Liver (tissue), 8 donors: ENCODE measurements at regions not wholly inside any gene's neighbourhood (a gene's known extent, or its start where the extent isn't known, plus 50 kb on each side); places are given as distances from the start of the nearest gene placed in this dataset.

ENCODE experiments used
- DNase-seq: peaks from one replicate; pipeline ENCODE4 v3.0.0-alpha.2; 2017; ENCODE audit warnings: low spot score
- H3K27ac ChIP-seq, 2 donors: one replicate each; pipeline ENCODE4 v1.7.0; 2013; ENCODE audit warnings: inconsistent platforms in 2 of 2, low read length in 2 of 2, control low read depth in 1 of 2, low read depth in 1 of 2, mild to moderate bottlenecking in 1 of 2
- H3K27me3 ChIP-seq, 4 donors: one replicate each; pipeline versions ENCODE4 v1.6.1 to v1.7.0; 2013; ENCODE audit warnings: low read length in 3 of 4, inconsistent platforms in 1 of 4, mild to moderate bottlenecking in 1 of 4, moderate library complexity in 1 of 4; ENCODE audit not compliant: control insufficient read depth in 4 of 4, insufficient read depth in 4 of 4
- H3K36me3 ChIP-seq, 4 donors: one replicate each; pipeline versions ENCODE4 v1.6.1 to v1.7.0; 2013; ENCODE audit warnings: low read length in 3 of 4, mild to moderate bottlenecking in 3 of 4, low read depth in 1 of 4, moderate library complexity in 1 of 4; ENCODE audit not compliant: control insufficient read depth in 4 of 4, insufficient read depth in 3 of 4
- H3K4me1 ChIP-seq, 4 donors: one replicate each; pipeline versions ENCODE4 v1.6.1 to v1.7.0; 2013; ENCODE audit warnings: low read length in 3 of 4, mild to moderate bottlenecking in 3 of 4, moderate library complexity in 1 of 4; ENCODE audit not compliant: control insufficient read depth in 4 of 4, insufficient read depth in 4 of 4
- H3K4me3 ChIP-seq, 3 donors: one replicate each; pipeline versions ENCODE4 v1.6.1 to v1.7.0; 2013; ENCODE audit warnings: low read length in 3 of 3, control low read depth in 1 of 3, low read depth in 1 of 3, mild to moderate bottlenecking in 1 of 3
- H3K9ac ChIP-seq, 2 donors: one replicate each; pipeline ENCODE4 v1.7.0; 2013; ENCODE audit warnings: low read length in 2 of 2, mild to moderate bottlenecking in 2 of 2, moderate library complexity in 2 of 2, control low read depth in 1 of 2, low read depth in 1 of 2
- H3K9me3 ChIP-seq, 4 donors: one replicate each; pipeline versions ENCODE4 v1.6.1 to v1.7.0; 2013; ENCODE audit warnings: low read length in 3 of 4; ENCODE audit not compliant: control insufficient read depth in 4 of 4
- ATF3 ChIP-seq: IDR thresholded peaks from 2 replicates; pipeline ENCODE4 v1.6.1; 2016; ENCODE audit warnings: antibody characterized with exemption
- CTCF ChIP-seq: fragments of 150-350 bp; IDR thresholded peaks from 2 replicates; pipeline ENCODE4 v1.5.1; 2017; ENCODE audit warnings: improper control_type of control experiment, low read depth, low read length; ENCODE audit not compliant: missing input control
- EGR1 ChIP-seq, 2 donors: IDR thresholded peaks; 2 replicates each; pipeline ENCODE4 v1.6.1; 2016 to 2018; ENCODE audit warnings: antibody characterized with exemption in 2 of 2, low read depth in 2 of 2
- FOXA2 ChIP-seq: IDR thresholded peaks from 2 replicates; pipeline ENCODE4 v1.6.1; 2016; ENCODE audit warnings: antibody characterized with exemption
- GABPA ChIP-seq, 2 donors: IDR thresholded peaks in 1 of 2; conservative IDR thresholded peaks in 1 of 2; 2 replicates each; pipeline ENCODE4 v1.6.1; 2016; ENCODE audit warnings: antibody characterized with exemption in 2 of 2, mild to moderate bottlenecking in 1 of 2, moderate library complexity in 1 of 2
- HNF4A ChIP-seq, 2 donors: conservative IDR thresholded peaks; 2 replicates each; pipeline ENCODE4 v1.6.1; 2016; ENCODE audit warnings: antibody characterized with exemption in 2 of 2, mild to moderate bottlenecking in 2 of 2
- HNF4G ChIP-seq: IDR thresholded peaks from 2 replicates; pipeline ENCODE4 v1.6.1; 2016; ENCODE audit warnings: antibody characterized with exemption
- JUND ChIP-seq, 2 donors: IDR thresholded peaks; 2 replicates each; pipeline ENCODE4 v1.6.1; 2016; ENCODE audit warnings: antibody characterized with exemption in 2 of 2
- MAX ChIP-seq: IDR thresholded peaks from 2 replicates; pipeline ENCODE4 v1.6.1; 2016; ENCODE audit warnings: antibody characterized with exemption
- RXRA ChIP-seq, 2 donors: IDR thresholded peaks; 2 replicates each; pipeline ENCODE4 v1.6.1; 2017 to 2018; ENCODE audit warnings: antibody characterized with exemption in 2 of 2, mild to moderate bottlenecking in 1 of 2
- SP1 ChIP-seq: IDR thresholded peaks from 2 replicates; pipeline ENCODE4 v1.6.1; 2018; ENCODE audit warnings: antibody characterized with exemption, mild to moderate bottlenecking
- TAF1 ChIP-seq: conservative IDR thresholded peaks from 2 replicates; pipeline ENCODE4 v1.6.1; 2016; ENCODE audit warnings: antibody characterized with exemption, mild to moderate bottlenecking
- YY1 ChIP-seq: IDR thresholded peaks from 2 replicates; pipeline ENCODE4 v1.6.1; 2016; ENCODE audit warnings: antibody characterized with exemption, mild to moderate bottlenecking
- ZBTB33 ChIP-seq: IDR thresholded peaks from 2 replicates; pipeline ENCODE4 v1.6.1; 2016; ENCODE audit warnings: antibody characterized with exemption
- whole genome bisulfite sequencing: extraction: QIAGEN DNeasy Blood & Tissue Kit; methylation state at CpG from one replicate; pipeline ENCODE4 v1.1.7; 2013; 5-methylcytosine and 5-hydroxymethylcytosine counted together
- donor health status: healthy.
- donor health status: healthy.
- donor health status: healthy.
- donor health status: healthy.
- donor health status: healthy.

GRCh38 chr5:175103746-175104145 is 340.2 kb downstream of the DRD1 start:
- Histone ChIP-seq H3K4me1 (peaks cover 2 to 12% (median 6%) of the 10 kb centered on the region in 4 donors), H3K9ac (no peak overlapping the region), H3K4me3 (no peak overlapping the region), H3K9me3 (no peaks in the 10 kb centered on the region), H3K36me3 (no peaks in the 10 kb centered on the region), H3K27me3 (no peaks in the 10 kb centered on the region), H3K27ac (no peak overlapping the region)
- WGBS = 47% methylated on average over 4 of the region's 4 CpGs
- no peak for DNase-seq
- TF ChIP-seq ATF3 (no peak), ZBTB33 (no peak), GABPA (IDR thresholded peaks at IDR 0.05 in 1 of 2, conservative IDR thresholded peaks at IDR 0.05 in 1 of 2) (no peak), YY1 (no peak), HNF4A (conservative IDR thresholded peaks at IDR 0.05) (no peak), SP1 (no peak), FOXA2 (no peak), JUND (IDR thresholded peaks at IDR 0.05) (no peak), MAX (no peak)

GRCh38 chr5:175102717-175103116 is 341.3 kb downstream of the DRD1 start:
- H3K27ac ChIP-seq = no peak overlapping the region
- no peak overlapping the region for H3K4me3 ChIP-seq
- no peaks in the 10 kb centered on the region for H3K27me3 ChIP-seq
- no peak overlapping the region for H3K9ac ChIP-seq
- H3K4me1 ChIP-seq = peaks cover 0 to 8% (median 6%) of the 10 kb centered on the region in 4 donors
- TF ChIP-seq TAF1 (no peak), HNF4A (conservative IDR thresholded peaks at IDR 0.05) (no peak), HNF4G (no peak), RXRA (IDR thresholded peaks at IDR 0.05) (no peak)
- no peaks in the 10 kb centered on the region for H3K9me3 ChIP-seq
- H3K36me3 ChIP-seq = no peaks in the 10 kb centered on the region
- DNase-seq = no peak

- Histone ChIP-seq H3K4me3 (no peak overlapping the region), H3K9me3 (no peaks in the 10 kb centered on the region), H3K9ac (no peak overlapping the region), H3K4me1 (peaks cover 0 to 7% (median 6%) of the 10 kb centered on the region in 4 donors), H3K27ac (no peak overlapping the region), H3K36me3 (no peaks in the 10 kb centered on the region), H3K27me3 (no peaks in the 10 kb centered on the region)
- TF ChIP-seq EGR1 (IDR thresholded peaks at IDR 0.05; ENCODE audit: low read depth in 2 of 2) (no peak), CTCF (no peak), GABPA (IDR thresholded peaks at IDR 0.05 in 1 of 2, conservative IDR thresholded peaks at IDR 0.05 in 1 of 2) (no peak), ATF3 (no peak), SP1 (no peak), JUND (IDR thresholded peaks at IDR 0.05) (no peak)
- no peak for DNase-seq
- WGBS = 87% methylated on average over 7 of the region's 7 CpGs
These were observed 345.7 kb downstream of the DRD1 start for GRCh38 chr5:175098301-175098700.
